ENCODE measurements at regions not wholly inside any gene's neighbourhood (a gene's known extent, or its start where the extent isn't known, plus 50 kb on each side); places are given as distances from the start of the nearest gene placed in this dataset.

- no peak for TF ChIP-seq EP300 (IDR thresholded peaks at IDR 0.05; ENCODE audit: borderline replicate concordance)
- no peak for TF ChIP-seq REST (IDR thresholded peaks at IDR 0.05; ENCODE audit: low read depth)
- no peak for TF ChIP-seq CREB1 (IDR thresholded peaks at IDR 0.05; ENCODE audit: low read depth)
These were observed 54.5 kb upstream of the LRIG1 start for GRCh38 chr3:66555214-66555844.

Data from Ishikawa (cell line).